ENCODE measurements at regions not wholly inside any gene's neighbourhood (a gene's known extent, or its start where the extent isn't known, plus 50 kb on each side); places are given as distances from the start of the nearest gene placed in this dataset.

- H3K9ac ChIP-seq = no peak overlapping the region
- H2AFZ ChIP-seq = no peak overlapping the region
- H3K9me3 ChIP-seq (ENCODE audit: control insufficient read depth, low read length) = no peaks in the 10 kb centered on the region
- H3K79me2 ChIP-seq = no peaks in the 10 kb centered on the region
- no peak for TF ChIP-seq CTCF (IDR thresholded peaks at IDR 0.05)
- no peaks in the 10 kb centered on the region for H3K4me1 ChIP-seq
- H3K4me2 ChIP-seq (ENCODE audit: low read length) = no peak overlapping the region
- H3K27me3 ChIP-seq (ENCODE audit: control insufficient read depth, insufficient read depth, low read length) = no peaks in the 10 kb centered on the region
- H3K27ac ChIP-seq = no peak overlapping the region
- no peak overlapping the region for H3K4me3 ChIP-seq (ENCODE audit: low read depth, low read length)
- no peaks in the 10 kb centered on the region for H3K36me3 ChIP-seq (ENCODE audit: control insufficient read depth, insufficient read depth, low read length)
Measured at GRCh38 chr6:137951064-137951597, 84.1 kb downstream of the TNFAIP3 start.

GRCh38 chr6:137952247-137952646 lies 85.2 kb downstream of the TNFAIP3 start:
- H3K4me3 ChIP-seq (ENCODE audit: low read depth, low read length) = no peak overlapping the region
- H3K79me2 ChIP-seq = no peaks in the 10 kb centered on the region
- no peak overlapping the region for H3K27ac ChIP-seq
- no peaks in the 10 kb centered on the region for H3K4me1 ChIP-seq
- no peak overlapping the region for H2AFZ ChIP-seq
- no peak for TF ChIP-seq CTCF (IDR thresholded peaks at IDR 0.05)
- H3K9me3 ChIP-seq (ENCODE audit: control insufficient read depth, low read length) = no peaks in the 10 kb centered on the region
- H3K27me3 ChIP-seq (ENCODE audit: control insufficient read depth, insufficient read depth, low read length) = no peaks in the 10 kb centered on the region
- H3K9ac ChIP-seq = no peak overlapping the region
- no peak overlapping the region for H3K4me2 ChIP-seq (ENCODE audit: low read length)
- no peaks in the 10 kb centered on the region for H3K36me3 ChIP-seq (ENCODE audit: control insufficient read depth, insufficient read depth, low read length)

GRCh38 chr6:137953761-137954160 lies 86.7 kb downstream of the TNFAIP3 start:
- no peaks in the 10 kb centered on the region for H3K27me3 ChIP-seq (ENCODE audit: control insufficient read depth, insufficient read depth, low read length)
- H3K4me2 ChIP-seq (ENCODE audit: low read length) = no peak overlapping the region
- H3K9ac ChIP-seq = no peak overlapping the region
- H3K27ac ChIP-seq = no peak overlapping the region
- H3K79me2 ChIP-seq = no peaks in the 10 kb centered on the region
- H3K4me3 ChIP-seq (ENCODE audit: low read depth, low read length) = no peak overlapping the region
- no peak for TF ChIP-seq CTCF (IDR thresholded peaks at IDR 0.05)
- no peaks in the 10 kb centered on the region for H3K36me3 ChIP-seq (ENCODE audit: control insufficient read depth, insufficient read depth, low read length)
- H2AFZ ChIP-seq = no peak overlapping the region
- H3K4me1 ChIP-seq = no peaks in the 10 kb centered on the region
- no peaks in the 10 kb centered on the region for H3K9me3 ChIP-seq (ENCODE audit: control insufficient read depth, low read length)

- no peak overlapping the region for H3K9ac ChIP-seq
- no peak overlapping the region for H2AFZ ChIP-seq
- no peak for TF ChIP-seq CTCF (IDR thresholded peaks at IDR 0.05)
- H3K4me3 ChIP-seq (ENCODE audit: low read depth, low read length) = no peak overlapping the region
- H3K9me3 ChIP-seq (ENCODE audit: control insufficient read depth, low read length) = no peaks in the 10 kb centered on the region
- H3K4me1 ChIP-seq = no peaks in the 10 kb centered on the region
- H3K79me2 ChIP-seq = no peaks in the 10 kb centered on the region
- H3K27me3 ChIP-seq (ENCODE audit: control insufficient read depth, insufficient read depth, low read length) = no peaks in the 10 kb centered on the region
- no peaks in the 10 kb centered on the region for H3K36me3 ChIP-seq (ENCODE audit: control insufficient read depth, insufficient read depth, low read length)
- H3K27ac ChIP-seq = no peak overlapping the region
- H3K4me2 ChIP-seq (ENCODE audit: low read length) = no peak overlapping the region
Measured at GRCh38 chr6:137954253-137954652, 87.2 kb downstream of the TNFAIP3 start.

- Histone ChIP-seq H2AFZ (no peak overlapping the region), H3K79me2 (no peaks in the 10 kb centered on the region), H3K4me1 (no peaks in the 10 kb centered on the region), H3K36me3 (ENCODE audit: control insufficient read depth, insufficient read depth, low read length) (no peaks in the 10 kb centered on the region), H3K4me3 (ENCODE audit: low read depth, low read length) (no peak overlapping the region), H3K9ac (no peak overlapping the region), H3K9me3 (ENCODE audit: control insufficient read depth, low read length) (no peaks in the 10 kb centered on the region), H3K27ac (no peak overlapping the region), H3K27me3 (ENCODE audit: control insufficient read depth, insufficient read depth, low read length) (no peaks in the 10 kb centered on the region), H3K4me2 (ENCODE audit: low read length) (no peak overlapping the region)
- TF ChIP-seq CTCF (IDR thresholded peaks at IDR 0.05) = no peak
Measured at GRCh38 chr6:137956098-137956488, 89.0 kb downstream of the TNFAIP3 start.

Data from parathyroid adenoma (tissue), 2 donors.